ENCODE measurements at regions not wholly inside any gene's neighbourhood (a gene's known extent, or its start where the extent isn't known, plus 50 kb on each side); places are given as distances from the start of the nearest gene placed in this dataset.

DNA sequence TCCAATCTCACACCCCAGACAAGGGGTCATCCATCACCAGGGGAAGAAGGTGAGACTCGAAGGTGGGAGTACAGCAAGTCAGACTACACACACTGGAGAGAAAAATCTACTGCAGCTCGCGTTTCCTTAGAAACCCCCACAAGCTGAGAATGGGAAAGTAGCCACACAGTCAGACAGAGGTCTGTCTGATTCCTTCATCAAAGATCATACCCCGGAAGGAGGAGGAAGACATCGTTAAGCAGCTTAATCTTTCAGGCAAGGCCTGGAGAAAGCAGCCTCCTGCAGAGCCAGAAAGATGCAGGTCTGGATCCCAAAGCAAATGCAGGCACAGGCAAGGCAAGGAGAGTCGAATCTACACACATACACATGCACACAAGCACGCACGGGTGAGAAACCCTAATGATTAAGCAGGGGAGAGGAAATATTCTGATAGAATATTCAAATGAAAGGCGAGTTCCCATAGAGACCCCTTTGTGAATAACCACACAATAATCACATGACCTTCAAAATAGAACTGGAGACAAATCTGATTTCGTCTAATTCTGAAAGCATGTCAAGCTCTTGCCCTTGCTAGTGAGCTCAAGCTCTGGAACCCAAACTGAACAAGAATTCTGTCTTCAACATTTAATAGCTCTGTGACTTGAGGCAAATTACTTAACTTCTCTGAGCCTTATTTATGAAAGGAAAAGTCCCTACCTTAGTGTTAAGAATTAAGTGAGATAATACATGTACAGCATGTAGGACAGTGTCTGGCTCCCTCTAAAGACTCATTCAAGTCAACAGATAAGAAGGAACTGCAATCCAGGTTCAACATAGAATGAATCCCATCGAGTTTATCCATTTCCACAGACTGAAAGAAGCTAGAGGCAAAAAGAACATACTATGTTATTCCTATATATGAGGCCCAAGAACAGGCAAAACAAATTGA lies 387.8 kb downstream of the OMA1 start:
- in situ Hi-C loops (cut with HindIII; ENCODE audit: low sequenced_read_pairs) = no loop called here
- TF ChIP-seq, protein P1, sequence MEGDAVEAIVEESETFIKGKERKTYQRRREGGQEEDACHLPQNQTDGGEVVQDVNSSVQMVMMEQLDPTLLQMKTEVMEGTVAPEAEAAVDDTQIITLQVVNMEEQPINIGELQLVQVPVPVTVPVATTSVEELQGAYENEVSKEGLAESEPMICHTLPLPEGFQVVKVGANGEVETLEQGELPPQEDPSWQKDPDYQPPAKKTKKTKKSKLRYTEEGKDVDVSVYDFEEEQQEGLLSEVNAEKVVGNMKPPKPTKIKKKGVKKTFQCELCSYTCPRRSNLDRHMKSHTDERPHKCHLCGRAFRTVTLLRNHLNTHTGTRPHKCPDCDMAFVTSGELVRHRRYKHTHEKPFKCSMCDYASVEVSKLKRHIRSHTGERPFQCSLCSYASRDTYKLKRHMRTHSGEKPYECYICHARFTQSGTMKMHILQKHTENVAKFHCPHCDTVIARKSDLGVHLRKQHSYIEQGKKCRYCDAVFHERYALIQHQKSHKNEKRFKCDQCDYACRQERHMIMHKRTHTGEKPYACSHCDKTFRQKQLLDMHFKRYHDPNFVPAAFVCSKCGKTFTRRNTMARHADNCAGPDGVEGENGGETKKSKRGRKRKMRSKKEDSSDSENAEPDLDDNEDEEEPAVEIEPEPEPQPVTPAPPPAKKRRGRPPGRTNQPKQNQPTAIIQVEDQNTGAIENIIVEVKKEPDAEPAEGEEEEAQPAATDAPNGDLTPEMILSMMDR (IDR thresholded peaks at IDR 0.05; ENCODE audit: low read depth, low read length, missing control alignments) = no peak
- H3K4me3 ChIP-seq (ENCODE audit: low read depth, low read length) = no peak overlapping the region
- no peak for DNase-seq (ENCODE audit: low read depth)

DNA sequence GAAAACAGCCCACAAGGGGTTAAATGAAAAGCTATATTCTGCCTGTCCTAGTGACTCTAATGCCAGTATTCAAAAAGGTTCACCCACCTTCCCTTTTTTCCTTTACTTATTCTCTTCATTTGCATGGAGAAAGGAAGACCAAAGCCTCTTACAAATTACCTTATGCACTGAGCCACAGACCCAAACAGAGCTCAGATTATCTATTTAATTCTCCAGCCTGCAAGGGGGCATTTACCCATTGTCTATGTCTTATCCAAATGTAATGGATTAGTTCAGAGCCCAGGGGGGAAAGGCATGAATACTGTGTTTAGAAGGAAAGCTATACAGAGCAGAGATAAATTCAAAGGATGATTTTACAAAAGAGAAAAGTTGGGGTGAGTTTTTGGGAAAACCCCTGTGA lies 388.5 kb downstream of the OMA1 start:
- no peak overlapping the region for H3K4me3 ChIP-seq (ENCODE audit: low read depth, low read length)
- in situ Hi-C loops (cut with HindIII; ENCODE audit: low sequenced_read_pairs) = no loop called here
- TF ChIP-seq, protein P1 (IDR thresholded peaks at IDR 0.05; ENCODE audit: low read depth, low read length, missing control alignments) = no peak
- no peak for DNase-seq (ENCODE audit: low read depth)

- H3K4me3 ChIP-seq (ENCODE audit: low read depth, low read length) = no peak overlapping the region
- in situ Hi-C loops (cut with HindIII; ENCODE audit: low sequenced_read_pairs) = no loop called here
- TF ChIP-seq, protein P1 (IDR thresholded peaks at IDR 0.05; ENCODE audit: low read depth, low read length, missing control alignments) = no peak
- DNase-seq (ENCODE audit: low read depth) = no peak
These were observed 389.3 kb downstream of the OMA1 start for GRCh38 chr1:58157256-58157655.

GRCh38 chr1:58156831-58157230 lies 389.7 kb downstream of the OMA1 start:
- no peak for DNase-seq (ENCODE audit: low read depth)
- TF ChIP-seq, protein P1 (IDR thresholded peaks at IDR 0.05; ENCODE audit: low read depth, low read length, missing control alignments) = no peak
- H3K4me3 ChIP-seq (ENCODE audit: low read depth, low read length) = no peak overlapping the region
- in situ Hi-C loops (cut with HindIII; ENCODE audit: low sequenced_read_pairs) = no loop called here

DNA sequence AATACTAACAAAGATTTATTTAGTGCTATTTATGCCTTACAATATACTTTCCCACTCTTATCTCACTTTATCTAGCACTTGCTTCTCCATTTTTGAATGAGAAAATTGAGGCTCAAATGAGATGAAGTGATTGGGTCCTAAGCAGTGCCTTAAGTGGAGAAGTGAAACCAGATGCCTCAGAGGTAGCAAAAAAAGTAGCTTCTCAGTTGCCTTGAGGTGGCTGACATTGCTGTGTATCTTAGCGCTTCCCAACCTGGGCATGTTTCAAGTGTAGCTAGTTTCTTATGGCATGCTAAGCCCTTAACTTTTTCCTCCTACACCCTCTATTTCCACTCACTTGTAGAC lies 390.4 kb downstream of the OMA1 start:
- H3K4me3 ChIP-seq (ENCODE audit: low read depth, low read length) = no peak overlapping the region
- no peak for DNase-seq (ENCODE audit: low read depth)
- in situ Hi-C loops (cut with HindIII; ENCODE audit: low sequenced_read_pairs) = no loop called here
- TF ChIP-seq, protein P1 (IDR thresholded peaks at IDR 0.05; ENCODE audit: low read depth, low read length, missing control alignments) = no peak

- DNase-seq (ENCODE audit: low read depth) = no peak
- in situ Hi-C loops (cut with HindIII; ENCODE audit: low sequenced_read_pairs) = no loop called here
- H3K4me3 ChIP-seq (ENCODE audit: low read depth, low read length) = no peak overlapping the region
- TF ChIP-seq, protein P1 (IDR thresholded peaks at IDR 0.05; ENCODE audit: low read depth, low read length, missing control alignments) = peak; percentile 41
These were observed 391.0 kb downstream of the OMA1 start for GRCh38 chr1:58155418-58156123.

All from astrocyte of the cerebellum (primary cell).